HG02759 (cell line): ENCODE measurements at regions not wholly inside any gene's neighbourhood (a gene's known extent, or its start where the extent isn't known, plus 50 kb on each side); places are given as distances from the start of the nearest gene placed in this dataset.
A peak's percentile ranks its signal among the peaks of the same experiment; 100 is the strongest.
"Not testable (repeated sequence)": the region's sequence is repeated elsewhere in the genome, so short reads cannot be mapped to it uniquely, and the experiment has no call there.

Experiments used
- ATAC-seq: cut with Tn5 transposase; IDR thresholded peaks from one replicate; pipeline ENCODE4 v1.9.1; 2021; ENCODE audit warnings: mild to moderate bottlenecking, moderate library complexity; ENCODE audit not compliant: unreplicated experiment

- ATAC-seq, result no peak
These were observed 51.9 kb upstream of the PTPRJ start for GRCh38 chr11:47928426-47928825.

DNA sequence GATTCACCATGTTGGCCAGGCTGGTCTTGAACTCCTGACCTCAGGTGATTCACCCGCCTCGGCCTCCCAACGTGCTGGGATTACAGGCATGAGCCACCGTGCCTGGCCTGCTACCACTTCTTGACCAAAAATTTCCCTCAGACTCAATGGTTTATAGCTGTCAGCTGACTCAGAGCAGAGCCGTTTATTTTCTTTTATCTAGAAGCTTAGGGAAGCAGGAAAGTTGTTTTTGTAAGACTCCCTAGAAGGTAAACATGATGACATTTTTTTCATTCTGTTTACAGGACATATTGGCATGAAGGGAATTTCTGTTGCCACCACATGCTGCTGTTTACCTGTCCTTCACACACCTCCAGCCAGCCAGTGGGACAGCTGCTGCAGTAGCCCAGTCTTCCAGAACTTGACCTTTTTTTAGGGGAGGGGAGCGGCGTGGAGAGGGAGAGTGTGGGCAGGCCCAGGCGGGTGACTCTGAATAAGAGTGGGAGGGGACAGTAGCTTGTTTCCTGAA is 56.1 kb upstream of the PTPRJ start:
- ATAC-seq, result no peak

DNA sequence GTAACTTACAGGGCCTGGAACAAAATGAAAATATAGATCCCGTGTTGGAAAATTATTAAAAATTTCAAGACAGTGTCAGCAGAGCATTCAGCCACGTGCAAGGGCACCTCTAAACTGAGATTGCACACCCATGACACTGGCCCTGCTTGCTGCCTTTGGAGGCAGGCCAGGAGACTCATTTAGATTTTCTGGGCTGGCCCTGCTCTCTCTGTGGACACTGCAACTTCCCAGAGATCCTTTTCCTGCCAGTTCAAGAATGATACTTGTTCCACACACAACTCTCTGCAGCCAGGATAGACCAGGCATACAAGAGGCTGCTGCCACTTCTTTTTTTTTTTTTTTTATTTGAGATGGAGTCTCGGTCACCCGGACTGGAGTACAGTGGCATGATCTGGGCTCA is 56.7 kb upstream of the PTPRJ start:
- no peak for ATAC-seq

DNA sequence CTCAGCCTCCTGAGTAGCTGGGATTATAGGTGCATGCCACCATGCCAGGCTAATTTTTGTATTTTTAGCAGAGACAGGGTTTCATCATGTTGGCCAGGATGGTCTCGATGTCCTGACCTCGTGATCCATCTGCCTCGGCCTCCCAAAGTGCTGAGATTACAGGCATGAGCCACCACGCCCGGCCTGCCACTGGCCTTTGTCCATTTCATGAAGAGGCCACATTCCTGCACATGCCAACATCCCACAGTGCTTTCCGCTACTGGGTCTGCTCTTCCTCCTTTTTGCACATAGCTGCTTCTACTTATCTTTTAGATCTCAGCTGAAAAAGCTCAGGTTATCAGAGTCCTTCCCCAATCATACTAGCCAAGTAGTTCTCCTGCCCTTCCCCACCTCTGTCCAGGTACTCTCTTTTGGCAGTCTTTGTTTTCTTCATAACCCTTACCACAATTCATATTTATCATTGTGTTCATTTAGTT is 59.2 kb upstream of the PTPRJ start:
- not testable (repeated sequence) for ATAC-seq

DNA sequence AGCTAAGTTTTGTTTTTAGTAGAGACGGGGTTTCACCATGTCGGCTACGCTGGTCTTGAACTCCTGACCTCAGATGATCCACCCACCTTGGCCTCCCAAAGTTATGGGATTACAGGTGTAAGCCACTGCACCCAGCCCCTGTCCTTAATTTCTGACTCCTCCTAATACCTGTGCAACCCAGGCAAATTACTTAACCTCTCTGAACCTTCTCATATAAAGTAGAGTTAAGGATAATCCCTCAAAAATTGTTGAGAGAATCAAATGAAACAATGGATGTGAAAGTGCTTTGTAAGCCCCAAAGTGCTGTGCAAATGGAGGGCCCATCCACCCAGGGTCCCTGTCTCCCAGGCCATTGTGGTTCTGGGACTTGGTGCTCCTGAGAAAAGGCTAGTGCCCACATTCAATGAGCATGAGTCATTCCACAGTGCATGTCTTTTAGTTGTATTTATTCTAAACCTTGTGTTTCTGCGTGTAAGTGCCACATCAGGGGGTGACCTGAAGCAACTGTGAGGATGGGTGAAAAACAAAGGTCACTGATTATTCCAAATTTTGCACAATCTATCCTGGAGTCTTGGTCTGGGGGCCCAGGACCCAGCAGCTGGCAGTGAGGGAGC is 61.4 kb upstream of the PTPRJ start:
- no peak for ATAC-seq

DNA sequence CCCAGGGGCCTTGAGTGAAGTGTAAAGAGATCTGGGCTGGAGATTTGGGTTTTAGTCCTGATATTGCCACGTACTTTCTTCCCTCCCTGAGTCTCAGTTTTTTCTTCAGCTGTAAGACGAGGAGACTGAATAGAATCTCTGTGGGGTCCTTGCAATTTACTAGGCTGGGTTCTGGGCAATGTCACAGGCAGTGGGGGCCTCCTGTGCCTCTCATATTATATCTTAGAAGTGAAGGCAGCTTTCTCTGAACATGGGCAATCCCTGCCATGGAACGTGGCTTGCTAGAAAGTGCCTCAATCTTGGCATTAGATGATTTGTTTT is 62.0 kb upstream of the PTPRJ start:
- no peak for ATAC-seq

- ATAC-seq, result peak; percentile 39
These were observed 62.6 kb upstream of the PTPRJ start for GRCh38 chr11:47917599-47918369.

DNA sequence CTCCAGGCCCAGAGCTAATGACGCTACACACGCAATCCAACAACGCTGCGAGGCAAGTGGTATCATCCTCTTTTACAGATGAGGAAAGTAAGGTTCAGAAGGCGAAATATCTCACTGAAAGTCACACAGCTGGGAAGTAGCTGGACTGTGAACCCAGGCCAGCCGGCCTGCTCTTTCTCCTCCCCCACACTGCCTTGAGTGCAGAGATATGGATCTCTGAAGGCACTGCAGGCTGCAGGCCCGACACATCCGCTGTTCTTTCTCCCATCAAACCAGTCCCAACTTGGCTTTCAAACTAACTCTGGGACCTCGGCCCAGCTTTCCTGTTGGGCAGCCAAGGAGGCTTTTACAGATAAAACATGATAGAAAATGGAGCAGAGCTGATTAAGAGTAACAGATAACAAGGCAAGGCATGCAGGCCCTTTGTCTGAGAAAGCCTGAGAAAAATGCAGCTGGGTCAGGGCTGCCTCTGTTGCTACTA is 64.0 kb upstream of the PTPRJ start:
- ATAC-seq, result no peak

DNA sequence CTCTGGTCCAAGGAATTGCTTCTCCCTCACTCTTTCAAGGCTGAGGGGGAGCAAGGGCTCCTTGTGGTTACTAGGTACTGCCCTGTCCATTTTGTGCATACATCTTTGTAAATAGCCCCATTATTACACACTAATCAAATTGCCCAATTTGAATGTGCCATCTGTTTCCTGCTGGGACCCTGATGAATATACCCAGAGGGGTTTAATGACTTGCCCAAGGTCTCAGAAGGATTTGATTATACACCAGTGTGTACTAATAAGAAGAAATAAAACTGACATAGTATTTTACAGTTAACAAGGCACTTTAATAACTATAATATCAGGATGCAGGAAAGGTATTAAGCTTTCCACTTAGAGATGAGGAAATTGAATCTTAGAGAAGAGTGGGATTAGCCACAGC is 64.6 kb upstream of the PTPRJ start:
- ATAC-seq, result no peak

DNA sequence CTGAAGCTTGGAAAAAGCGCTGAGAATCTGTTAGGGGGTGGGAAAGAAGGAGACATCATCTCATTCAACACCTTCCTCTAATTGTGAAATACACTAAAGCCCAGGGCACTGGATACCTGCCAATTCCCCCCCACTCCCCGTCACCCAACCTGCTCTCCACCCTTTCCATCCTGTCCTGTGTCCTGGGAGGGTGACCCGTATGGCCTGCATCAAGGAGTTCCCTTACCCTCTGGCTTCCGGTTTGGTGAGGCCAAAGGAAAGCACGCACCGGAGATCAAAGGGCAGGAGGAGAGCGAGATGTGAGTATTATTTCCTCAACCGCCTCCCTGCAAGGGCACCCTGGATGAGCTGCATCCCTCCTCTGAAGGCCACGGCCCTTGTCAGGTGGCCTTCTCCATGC is 65.0 kb upstream of the PTPRJ start:
- ATAC-seq, result no peak

- no peak for ATAC-seq
These were observed 65.6 kb upstream of the PTPRJ start for GRCh38 chr11:47914743-47915142.

DNA sequence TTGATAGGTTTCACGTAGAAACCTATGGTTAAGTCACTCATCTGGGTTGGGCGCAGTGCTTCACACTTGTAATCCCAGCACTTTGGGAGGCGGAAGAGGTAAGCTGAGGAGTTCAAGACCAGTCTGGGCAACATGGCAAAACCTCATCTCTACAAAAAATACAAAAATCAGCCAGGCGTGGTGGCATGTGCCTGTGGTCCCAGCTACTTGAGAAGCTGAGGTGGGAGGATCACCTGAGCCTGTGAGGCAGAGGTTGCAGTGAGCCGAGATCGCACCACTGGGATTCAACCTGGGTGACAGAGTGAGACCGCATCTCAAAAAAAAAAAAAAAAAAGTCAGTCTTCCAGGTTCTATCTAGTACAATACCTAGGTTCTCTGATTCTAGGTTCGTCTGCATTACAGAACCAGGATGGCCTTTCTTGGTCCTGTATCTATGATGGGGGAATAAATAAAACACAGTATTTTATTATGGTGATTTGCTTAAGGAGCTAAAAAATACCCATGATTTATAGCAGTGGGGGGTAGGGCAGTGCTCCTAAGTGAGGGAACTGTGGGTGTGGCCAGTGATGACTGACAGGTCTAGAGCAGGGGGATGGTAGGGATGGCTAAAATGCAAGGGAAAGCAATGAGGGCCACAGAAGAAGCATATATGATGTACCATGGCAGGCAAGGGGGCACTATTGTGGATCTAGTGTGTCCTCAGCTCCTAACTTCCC is 65.5 kb upstream of the NUP160 start:
- ATAC-seq, result no peak

DNA sequence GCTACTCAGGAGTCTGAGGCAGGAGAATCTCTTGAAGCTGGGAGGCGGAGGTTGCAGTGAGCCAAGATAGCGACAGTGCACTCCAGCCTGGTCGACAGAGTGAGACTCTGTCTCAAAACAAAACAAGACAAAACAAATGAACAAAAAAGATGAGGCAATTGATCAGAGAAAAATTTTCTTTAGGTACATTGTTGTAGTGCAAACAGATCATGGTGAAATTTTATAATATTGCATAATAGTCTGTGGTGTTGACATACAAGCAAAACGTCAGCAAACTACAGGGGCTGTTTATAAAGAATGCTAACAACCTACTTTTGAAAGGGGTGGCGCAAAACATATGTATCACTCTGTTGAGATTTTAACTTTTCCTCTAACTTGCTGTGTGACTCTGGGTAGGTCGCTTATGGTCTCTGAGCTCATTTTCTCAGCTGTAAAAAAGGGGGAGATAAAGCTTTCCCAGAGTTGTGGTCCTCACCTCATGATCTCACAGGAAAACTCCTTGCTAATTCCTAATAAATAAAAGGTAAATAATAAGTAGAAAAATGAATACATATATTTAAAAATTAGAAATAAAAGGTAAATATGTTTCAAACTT is 64.8 kb upstream of the NUP160 start:
- ATAC-seq, result no peak

DNA sequence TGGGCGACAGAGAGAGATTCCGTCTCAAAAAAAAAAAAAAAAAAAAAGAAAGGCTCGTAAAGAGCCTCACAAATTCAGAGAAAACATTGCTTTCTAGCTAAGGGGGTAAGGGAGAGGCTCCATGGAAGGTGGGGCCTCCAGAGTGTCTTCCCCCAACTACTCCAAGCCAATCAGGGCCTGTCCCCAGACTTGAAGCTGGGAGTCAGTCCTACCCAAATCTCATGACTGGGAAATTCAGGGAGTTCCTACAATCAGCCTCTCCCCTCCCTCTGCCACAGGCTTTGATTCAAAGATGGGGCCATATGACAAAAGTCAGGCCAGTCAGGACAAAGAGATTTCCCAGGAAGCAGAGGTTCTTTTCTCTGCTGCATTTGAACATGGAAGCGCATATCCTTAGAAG is 63.0 kb upstream of the NUP160 start:
- no peak for ATAC-seq

DNA sequence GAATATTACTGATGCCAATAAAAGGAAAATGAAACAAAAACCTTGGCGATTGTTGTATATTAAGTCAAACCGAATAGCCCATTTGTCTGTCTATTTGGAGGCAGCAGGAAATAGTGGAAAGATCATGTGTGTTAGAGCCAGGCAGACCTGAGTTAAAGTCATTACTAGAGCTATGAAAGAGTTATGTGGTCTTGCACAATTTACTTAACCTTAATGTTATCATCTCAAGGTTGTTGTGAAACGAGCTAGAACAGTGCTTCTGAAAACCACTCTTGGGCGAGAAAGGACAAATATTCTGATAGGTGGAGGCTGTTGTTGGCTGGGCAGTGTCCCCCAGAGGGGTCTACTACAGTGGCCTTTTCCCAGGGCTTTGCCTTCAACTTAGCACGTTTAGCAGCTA is 60.0 kb upstream of the NUP160 start:
- ATAC-seq, result no peak

- ATAC-seq, result no peak
These were observed 59.3 kb upstream of the NUP160 start for GRCh38 chr11:47907499-47907898.

DNA sequence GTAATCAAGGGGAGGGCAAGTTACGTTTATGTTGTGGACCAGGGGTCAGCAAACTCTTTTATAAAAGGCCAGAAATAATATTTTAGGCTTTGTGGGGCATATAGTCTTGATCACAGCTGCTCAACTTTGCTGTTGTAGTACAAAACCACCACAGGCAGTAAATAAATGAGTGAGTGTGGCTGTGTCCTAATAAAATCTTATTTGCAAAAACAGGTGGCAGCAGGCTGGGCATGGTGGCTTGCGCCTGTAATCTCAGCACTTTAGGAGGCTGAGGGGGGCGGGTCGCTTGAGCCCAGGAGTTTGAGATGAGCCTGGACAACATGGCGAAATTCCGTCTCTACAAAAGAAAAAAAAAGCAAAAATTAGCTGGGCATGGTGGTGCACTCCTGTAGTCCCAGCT is 57.9 kb upstream of the NUP160 start:
- no peak for ATAC-seq

DNA sequence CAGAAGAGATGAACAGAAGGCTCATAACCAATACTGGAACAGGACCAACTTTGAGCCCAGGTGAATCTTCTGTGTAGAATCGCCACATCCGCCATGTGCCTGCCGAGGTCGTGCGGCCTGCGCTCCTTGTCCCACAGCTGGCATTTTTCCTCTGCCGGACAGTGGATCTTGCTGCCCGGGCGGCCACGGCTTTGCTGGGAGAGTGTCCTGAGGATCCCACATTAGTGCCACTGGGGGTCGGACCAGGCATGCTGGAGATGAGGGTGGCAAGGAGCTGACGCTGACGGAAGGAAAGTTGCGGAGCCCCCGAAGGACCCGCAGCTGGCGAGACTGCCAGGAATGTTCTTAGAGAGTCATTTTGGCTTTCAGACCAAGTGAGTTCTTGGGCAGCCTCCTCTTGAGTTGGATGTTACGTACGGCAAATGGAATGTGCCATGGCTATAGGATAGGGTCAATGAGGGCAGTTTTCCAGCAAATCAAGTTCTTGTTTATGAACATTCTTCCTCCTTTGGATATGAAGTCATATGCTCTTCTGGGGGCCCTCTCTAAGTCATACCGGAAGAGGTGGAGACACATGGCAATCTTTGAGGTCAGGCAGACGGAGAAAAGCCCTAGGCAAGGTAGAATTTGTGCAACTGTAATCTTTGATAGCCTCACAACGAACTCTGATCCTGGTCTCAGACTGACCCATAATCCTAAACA is 57.4 kb upstream of the NUP160 start:
- ATAC-seq, result no peak

GRCh38 chr11:47904808-47905207 is 56.7 kb upstream of the NUP160 start:
- ATAC-seq, result no peak

GRCh38 chr11:47904048-47904447 is 55.9 kb upstream of the NUP160 start:
- ATAC-seq, result no peak

GRCh38 chr11:47899801-47900200 is 51.7 kb upstream of the NUP160 start:
- ATAC-seq, result peak; percentile 96
